Astrocyte of the cerebellum (primary cell): ENCODE measurements at regions not wholly inside any gene's neighbourhood (a gene's known extent, or its start where the extent isn't known, plus 50 kb on each side); places are given as distances from the start of the nearest gene placed in this dataset.

Experiments used
- DNase-seq: peaks from one replicate; pipeline ENCODE4 v3.0.0-alpha.2; 2011; ENCODE audit warnings: low read depth
- H3K4me3 ChIP-seq: 2 replicates; pipeline ENCODE4 v1.5.1; 2011; ENCODE audit warnings: mild to moderate bottlenecking, low read depth, low read length, moderate library complexity
- in situ Hi-C: cut with HindIII; loops from 2 replicates; pipeline ENCODE4 v1.10.0; 2017; ENCODE audit warnings: low sequenced_read_pairs
- TF ChIP-seq, protein P1 (sequence below): IDR thresholded peaks from 2 replicates; pipeline ENCODE4 v1.5.1; 2012; ENCODE audit warnings: low read length, low read depth, moderate library complexity, mild to moderate bottlenecking; ENCODE audit errors: missing control alignments

DNA sequence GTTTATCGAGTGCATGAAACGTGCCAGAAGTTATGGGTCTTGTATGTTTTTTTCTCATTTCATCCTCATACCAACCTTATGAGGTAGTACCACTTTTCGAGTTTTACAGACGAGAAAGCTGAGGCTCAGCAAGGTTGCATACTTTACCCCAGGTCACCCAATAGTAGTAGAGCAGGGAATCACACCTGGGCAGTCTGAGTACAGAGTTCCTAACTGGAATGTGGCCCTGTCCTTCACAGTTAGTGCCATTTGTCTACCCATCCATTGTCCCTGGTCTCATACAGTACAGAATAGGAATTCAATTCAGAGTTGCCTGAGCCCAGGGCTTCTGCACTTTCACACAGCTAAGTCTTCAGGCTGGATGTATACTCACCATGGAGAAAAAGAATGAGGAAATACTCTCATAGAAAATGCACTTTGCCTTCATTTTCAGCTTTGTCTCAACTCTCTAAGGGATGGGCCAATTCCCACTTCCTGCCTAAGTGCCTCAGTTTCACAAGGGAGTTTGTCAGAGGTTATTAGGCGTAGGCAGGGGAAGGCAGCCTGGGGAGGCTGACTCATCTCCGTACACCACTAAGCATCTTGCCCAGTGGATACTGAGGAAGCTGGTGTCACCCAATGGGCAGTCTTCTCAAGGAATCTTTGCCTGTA lies 93.2 kb downstream of the TMEM212 start:
- DNase-seq, result no peak
- in situ Hi-C loops, result no loop called here
- TF ChIP-seq, protein P1, sequence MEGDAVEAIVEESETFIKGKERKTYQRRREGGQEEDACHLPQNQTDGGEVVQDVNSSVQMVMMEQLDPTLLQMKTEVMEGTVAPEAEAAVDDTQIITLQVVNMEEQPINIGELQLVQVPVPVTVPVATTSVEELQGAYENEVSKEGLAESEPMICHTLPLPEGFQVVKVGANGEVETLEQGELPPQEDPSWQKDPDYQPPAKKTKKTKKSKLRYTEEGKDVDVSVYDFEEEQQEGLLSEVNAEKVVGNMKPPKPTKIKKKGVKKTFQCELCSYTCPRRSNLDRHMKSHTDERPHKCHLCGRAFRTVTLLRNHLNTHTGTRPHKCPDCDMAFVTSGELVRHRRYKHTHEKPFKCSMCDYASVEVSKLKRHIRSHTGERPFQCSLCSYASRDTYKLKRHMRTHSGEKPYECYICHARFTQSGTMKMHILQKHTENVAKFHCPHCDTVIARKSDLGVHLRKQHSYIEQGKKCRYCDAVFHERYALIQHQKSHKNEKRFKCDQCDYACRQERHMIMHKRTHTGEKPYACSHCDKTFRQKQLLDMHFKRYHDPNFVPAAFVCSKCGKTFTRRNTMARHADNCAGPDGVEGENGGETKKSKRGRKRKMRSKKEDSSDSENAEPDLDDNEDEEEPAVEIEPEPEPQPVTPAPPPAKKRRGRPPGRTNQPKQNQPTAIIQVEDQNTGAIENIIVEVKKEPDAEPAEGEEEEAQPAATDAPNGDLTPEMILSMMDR, result no peak

DNA sequence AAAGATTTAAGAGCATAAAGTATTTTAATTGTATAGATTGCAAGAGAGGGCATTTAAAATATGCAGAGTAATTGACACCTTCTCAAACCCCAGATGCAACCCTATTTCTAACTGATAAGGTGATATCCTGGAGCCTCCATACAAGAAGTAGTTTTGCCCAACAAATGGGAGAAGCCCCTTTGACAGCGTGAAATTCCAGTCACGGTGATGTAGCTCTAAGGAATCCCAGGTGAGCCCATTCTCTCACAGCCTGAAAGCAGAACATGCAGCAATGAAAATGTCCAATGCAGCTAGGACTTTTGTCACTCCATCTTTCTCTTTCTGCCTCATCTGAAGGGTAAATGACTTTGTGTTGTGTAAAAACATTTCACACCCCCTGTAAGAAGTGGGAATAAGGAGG lies 96.4 kb downstream of the TMEM212 start:
- in situ Hi-C loops, result no loop called here
- H3K4me3 ChIP-seq, result no peak overlapping the region
- TF ChIP-seq, protein P1, result no peak
- no peak for DNase-seq

More for the DNA sequence above, 93.2 kb downstream of the TMEM212 start:
- H3K4me3 ChIP-seq, result no peak overlapping the region

DNA sequence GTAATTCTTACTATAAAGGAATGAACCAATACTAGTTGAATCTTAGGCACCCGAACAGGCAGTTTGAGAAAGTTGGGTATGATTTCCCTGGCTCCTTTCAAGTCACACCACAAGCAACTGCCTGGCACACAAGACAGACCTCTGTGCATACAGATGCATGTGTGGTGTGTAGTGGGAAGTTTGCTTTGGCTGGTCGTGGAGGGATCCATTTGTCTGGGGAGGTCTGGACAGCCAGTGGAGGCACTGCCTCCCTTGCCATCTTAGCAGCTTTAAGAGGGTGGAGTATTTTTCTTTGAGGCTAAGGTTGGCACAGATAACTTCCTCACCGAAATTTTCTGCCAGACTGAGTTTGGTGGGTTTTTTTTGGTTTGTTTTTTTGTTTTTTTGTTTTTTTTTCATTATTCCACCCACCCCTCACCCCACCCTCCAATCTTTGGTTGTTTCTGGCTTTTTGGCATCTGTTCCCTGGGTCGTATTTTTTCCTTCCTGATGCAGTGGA lies 97.1 kb downstream of the TMEM212 start:
- no peak for DNase-seq
- no peak overlapping the region for H3K4me3 ChIP-seq
- in situ Hi-C loops, result no loop called here
- TF ChIP-seq, protein P1, result no peak

DNA sequence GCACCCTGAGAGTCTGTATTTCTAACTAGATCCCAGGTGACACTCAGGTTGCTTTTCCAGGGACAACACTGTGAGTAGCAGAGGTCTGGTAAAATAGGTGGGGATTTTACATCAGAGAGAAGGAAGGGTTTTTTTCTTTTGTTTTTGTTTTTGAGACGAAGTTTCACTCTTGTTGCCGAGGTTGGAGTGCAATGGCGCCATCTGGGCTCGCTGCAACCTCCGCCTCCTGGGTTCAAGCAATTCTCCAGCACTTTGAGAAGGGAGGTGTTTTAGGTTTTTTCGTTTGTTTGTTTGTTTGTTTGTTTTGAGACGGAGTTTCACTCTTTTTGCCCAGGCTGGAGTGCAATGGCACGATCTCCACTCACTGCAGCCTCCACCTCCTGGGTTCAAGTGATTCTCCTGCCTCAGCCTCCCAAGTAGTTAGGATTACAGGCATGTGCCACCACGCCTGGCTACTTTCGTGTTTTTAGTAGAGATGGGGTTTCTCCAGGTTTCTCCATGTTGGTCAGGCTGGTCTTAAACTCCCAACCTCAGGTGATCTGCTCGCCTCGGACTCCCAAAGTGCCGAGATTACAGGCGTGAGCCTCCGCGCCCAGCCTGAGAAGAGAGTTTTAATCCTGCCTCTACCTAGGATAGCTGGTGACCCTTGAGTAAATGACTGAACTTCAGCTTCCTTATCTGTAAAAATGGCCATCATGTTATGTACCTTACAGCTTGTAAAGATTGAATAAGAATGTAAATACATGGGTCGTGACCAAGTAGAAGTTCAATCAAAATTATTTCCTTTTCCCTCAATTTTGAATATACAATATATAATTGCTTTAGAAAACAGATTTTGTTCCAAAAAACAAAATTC lies 95.9 kb upstream of the FNDC3B start:
- TF ChIP-seq, protein P1, result no peak
- in situ Hi-C loops, result no loop called here
- DNase-seq, result no peak
- H3K4me3 ChIP-seq, result no peak overlapping the region

DNA sequence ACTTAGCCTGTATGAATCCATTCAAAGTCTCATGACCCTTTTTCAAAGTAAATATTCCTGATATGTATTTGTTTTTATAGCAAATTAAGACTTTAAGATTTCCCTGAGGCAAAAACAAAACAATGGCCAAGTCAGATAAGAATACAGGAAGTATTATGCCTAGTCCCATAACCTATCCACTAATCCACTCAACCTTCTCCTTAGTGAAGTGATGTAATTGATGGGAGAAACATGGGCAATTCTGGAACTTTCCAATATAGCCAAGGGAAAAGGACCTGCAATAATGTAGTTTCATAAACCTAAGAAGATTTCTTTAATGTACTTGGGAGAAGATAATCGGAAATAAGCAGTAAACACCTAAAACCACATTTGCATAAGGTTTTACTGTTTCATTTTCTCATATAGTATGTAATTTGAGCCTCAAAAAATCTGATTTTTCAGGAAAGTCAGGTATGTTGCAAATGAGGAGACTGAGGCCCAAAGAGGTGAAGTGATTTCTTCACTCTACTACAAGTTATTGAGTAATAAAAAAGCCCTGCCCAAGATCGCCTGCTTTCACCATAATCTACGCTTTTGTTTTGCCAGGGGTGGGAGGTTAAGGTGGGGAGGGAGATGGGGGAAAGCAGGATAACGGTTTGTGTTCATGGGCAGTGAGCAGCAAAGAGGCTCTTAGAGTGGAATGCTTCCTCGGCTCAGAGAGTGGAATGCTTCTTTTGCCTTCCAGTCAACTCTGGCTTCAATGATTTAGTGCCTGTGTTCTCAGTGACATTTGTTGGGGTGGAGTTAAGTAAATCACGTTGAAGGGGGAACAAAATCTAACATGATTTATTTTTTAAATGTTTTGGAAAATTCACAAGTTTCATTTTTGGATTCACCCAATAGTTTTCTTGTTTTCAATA lies 95.0 kb upstream of the FNDC3B start:
- no peak overlapping the region for H3K4me3 ChIP-seq
- no peak for DNase-seq
- in situ Hi-C loops, result no loop called here
- TF ChIP-seq, protein P1, result no peak

DNA sequence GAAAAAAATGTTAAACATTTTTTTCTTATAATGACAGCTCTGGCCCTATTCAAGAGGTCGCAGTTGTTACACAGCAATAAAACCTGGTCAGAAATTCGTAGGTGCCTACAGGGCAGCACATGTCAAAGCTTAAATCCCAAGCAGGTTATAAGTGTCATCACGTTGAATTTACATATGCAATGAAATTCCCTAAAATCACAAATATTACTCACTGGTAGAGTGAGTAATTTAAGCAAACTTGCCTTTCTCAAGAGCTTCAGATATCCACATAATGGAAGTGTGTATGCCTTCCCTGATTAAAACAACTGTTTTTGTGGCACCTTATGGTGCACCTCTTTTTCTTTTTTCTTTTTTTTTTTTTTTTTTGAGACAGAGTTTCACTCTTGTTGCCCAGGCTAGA lies 90.7 kb upstream of the FNDC3B start:
- H3K4me3 ChIP-seq, result no peak overlapping the region
- TF ChIP-seq, protein P1, result no peak
- no peak for DNase-seq
- in situ Hi-C loops, result no loop called here
